Left ventricle myocardium inferior (tissue), 1 donor: ENCODE measurements at regions not wholly inside any gene's neighbourhood (a gene's known extent, or its start where the extent isn't known, plus 50 kb on each side); places are given as distances from the start of the nearest gene placed in this dataset.

Source experiments
- DNase-seq: peaks from one replicate; pipeline ENCODE4 v3.0.0-alpha.2; 2020
- H3K27ac ChIP-seq: fragments of 200-600 bp; replicated peaks from 2 replicates; pipeline ENCODE4 v1.8.0; 2021
- H3K27me3 ChIP-seq: fragments of 200-600 bp; 2 replicates; pipeline ENCODE4 v1.8.0; 2021; ENCODE audit warnings: low read depth
- H3K36me3 ChIP-seq: fragments of 200-600 bp; 2 replicates; pipeline ENCODE4 v1.8.0; 2021
- H3K4me1 ChIP-seq: fragments of 200-600 bp; 2 replicates; pipeline ENCODE4 v1.8.0; 2021
- H3K4me3 ChIP-seq: fragments of 200-600 bp; 2 replicates; pipeline ENCODE4 v1.8.0; 2021; ENCODE audit warnings: mild to moderate bottlenecking, moderate library complexity
- H3K9me3 ChIP-seq: fragments of 200-600 bp; replicated peaks from 2 replicates; pipeline ENCODE4 v1.8.0; 2021
- CTCF ChIP-seq: fragments of 200-600 bp; IDR thresholded peaks from 2 replicates; pipeline ENCODE4 v1.8.0; 2021; ENCODE audit warnings: antibody characterized with exemption, mild to moderate bottlenecking, borderline replicate concordance
- intact Hi-C: fragments of 100-400 bp; cut with micrococcal nuclease; formaldehyde crosslinking; loops from one replicate; pipeline ENCODE4 v1.11.0; 2022
- donor health status: DM: no; HTN: yes; CAD: no; lungs with severe emphysema.

GRCh38 chr6:132972971-132973370 is 158.6 kb downstream of the RPS12 start:
- Histone ChIP-seq H3K27ac (no peak overlapping the region), H3K4me3 (no peak overlapping the region), H3K4me1 (peaks cover 12% of the 10 kb centered on the region), H3K27me3 (no peaks in the 10 kb centered on the region), H3K36me3 (no peaks in the 10 kb centered on the region), H3K9me3 (no peaks in the 10 kb centered on the region)
- intact Hi-C loops = no loop called here
- DNase-seq = no peak
- no peak for TF ChIP-seq CTCF

- no peak for TF ChIP-seq CTCF
- intact Hi-C loops = no loop called here
- Histone ChIP-seq H3K9me3 (no peaks in the 10 kb centered on the region), H3K27me3 (no peaks in the 10 kb centered on the region), H3K4me1 (peaks cover 12% of the 10 kb centered on the region), H3K36me3 (no peaks in the 10 kb centered on the region), H3K27ac (no peak overlapping the region), H3K4me3 (no peak overlapping the region)
- DNase-seq = no peak
These were observed 159.2 kb downstream of the RPS12 start for GRCh38 chr6:132973514-132973993.

- DNase-seq = no peak
- TF ChIP-seq CTCF = no peak
- H3K27ac ChIP-seq = no peak overlapping the region
- H3K9me3 ChIP-seq = no peaks in the 10 kb centered on the region
- no peaks in the 10 kb centered on the region for H3K27me3 ChIP-seq
- H3K36me3 ChIP-seq = no peaks in the 10 kb centered on the region
- H3K4me3 ChIP-seq = no peak overlapping the region
- peaks cover 12% of the 10 kb centered on the region for H3K4me1 ChIP-seq
- intact Hi-C loops = no loop called here
These were observed 159.8 kb downstream of the RPS12 start for GRCh38 chr6:132974122-132974521.

- no peak for DNase-seq
- Histone ChIP-seq H3K27me3 (no peaks in the 10 kb centered on the region), H3K4me3 (no peak overlapping the region), H3K27ac (no peak overlapping the region), H3K4me1 (peaks cover 12% of the 10 kb centered on the region), H3K9me3 (peaks cover 1% of the 10 kb centered on the region), H3K36me3 (no peaks in the 10 kb centered on the region)
- intact Hi-C loops = no loop called here
- TF ChIP-seq CTCF = no peak
These were observed 163.0 kb downstream of the RPS12 start for GRCh38 chr6:132977413-132977812.

GRCh38 chr6:132978685-132979084 is 164.3 kb downstream of the RPS12 start:
- H3K9me3 ChIP-seq = peaks cover 4% of the 10 kb centered on the region
- DNase-seq = no peak
- H3K4me1 ChIP-seq = peaks cover 1% of the 10 kb centered on the region
- no peak overlapping the region for H3K27ac ChIP-seq
- intact Hi-C loops = no loop called here
- H3K4me3 ChIP-seq = no peak overlapping the region
- TF ChIP-seq CTCF = no peak
- no peaks in the 10 kb centered on the region for H3K27me3 ChIP-seq
- no peaks in the 10 kb centered on the region for H3K36me3 ChIP-seq

- no peaks in the 10 kb centered on the region for H3K27me3 ChIP-seq
- no peaks in the 10 kb centered on the region for H3K36me3 ChIP-seq
- H3K4me1 ChIP-seq = no peaks in the 10 kb centered on the region
- intact Hi-C loops = no loop called here
- no peak for DNase-seq
- no peaks in the 10 kb centered on the region for H3K9me3 ChIP-seq
- no peak overlapping the region for H3K4me3 ChIP-seq
- H3K27ac ChIP-seq = no peak overlapping the region
- no peak for TF ChIP-seq CTCF
These were observed 179.4 kb downstream of the RPS12 start for GRCh38 chr6:132993738-132994137.
